ENCODE measurements at regions not wholly inside any gene's neighbourhood (a gene's known extent, or its start where the extent isn't known, plus 50 kb on each side); places are given as distances from the start of the nearest gene placed in this dataset.

DNA sequence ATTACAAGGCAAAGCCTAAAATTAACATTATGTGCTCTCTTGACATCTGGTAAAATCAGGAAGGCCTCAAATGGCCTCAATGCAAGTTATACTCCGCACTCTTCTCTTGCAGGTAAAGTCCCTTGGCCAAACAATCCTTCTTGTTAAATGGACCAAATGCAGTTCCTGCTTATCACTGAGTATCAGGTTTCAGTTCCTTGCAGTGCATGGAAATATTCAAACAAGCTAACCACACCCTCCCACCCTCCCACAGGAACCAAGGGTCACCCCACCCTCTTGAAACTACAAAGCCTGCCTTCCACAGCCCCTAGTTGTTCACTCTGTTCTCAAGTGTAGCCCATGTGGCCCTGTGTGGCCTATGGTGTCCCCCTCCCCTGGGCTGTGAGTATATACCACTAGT lies 171.9 kb upstream of the CADPS start:
- no peak for DNase-seq

DNA sequence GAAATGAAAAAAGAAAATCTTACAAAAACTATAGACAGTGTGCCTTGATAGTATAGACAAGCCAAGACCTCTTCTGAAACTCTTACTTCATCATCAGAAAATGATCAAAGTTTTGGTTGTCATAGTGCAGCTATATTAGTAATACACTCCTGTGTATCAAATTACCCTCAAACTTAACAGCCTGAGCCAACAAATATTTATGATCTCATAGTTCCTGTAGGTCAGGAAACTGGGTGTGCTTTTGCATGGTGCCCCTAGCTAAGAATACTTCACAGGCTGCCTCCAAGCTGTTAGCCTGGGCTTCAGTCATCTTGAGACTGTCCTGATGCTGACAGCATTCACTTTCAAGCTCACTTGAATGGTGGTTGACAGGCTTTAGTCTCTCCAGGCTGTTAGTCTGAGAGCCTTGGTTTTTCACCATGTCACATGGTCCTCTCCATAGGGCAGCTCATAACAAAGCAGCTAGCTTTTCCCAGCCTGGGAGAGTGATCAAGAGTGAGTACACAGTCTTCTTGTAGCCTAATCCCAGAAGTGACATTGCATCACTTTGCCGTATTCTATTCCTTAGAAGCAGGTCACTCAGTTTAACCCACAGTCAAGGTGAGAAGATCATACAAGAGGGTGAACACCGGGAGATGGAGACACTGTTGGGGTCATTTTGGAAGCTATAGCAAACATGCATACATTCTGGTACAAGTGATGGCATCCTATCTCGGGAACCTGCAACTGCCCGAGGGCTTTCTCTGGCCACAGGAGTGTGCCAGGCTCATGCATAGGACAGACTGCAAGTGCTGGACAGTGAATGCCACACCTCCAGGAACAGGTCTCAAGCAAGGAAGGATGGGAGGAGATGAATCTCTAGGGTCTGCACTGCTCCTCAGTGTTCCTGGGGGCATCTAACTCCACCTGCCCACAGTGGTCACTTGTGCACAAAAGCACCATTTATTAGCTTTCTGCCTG lies 173.4 kb upstream of the CADPS start:
- no peak for DNase-seq

- no peak for DNase-seq
These were observed 175.4 kb upstream of the CADPS start for GRCh38 chr3:63050548-63051177.

DNA sequence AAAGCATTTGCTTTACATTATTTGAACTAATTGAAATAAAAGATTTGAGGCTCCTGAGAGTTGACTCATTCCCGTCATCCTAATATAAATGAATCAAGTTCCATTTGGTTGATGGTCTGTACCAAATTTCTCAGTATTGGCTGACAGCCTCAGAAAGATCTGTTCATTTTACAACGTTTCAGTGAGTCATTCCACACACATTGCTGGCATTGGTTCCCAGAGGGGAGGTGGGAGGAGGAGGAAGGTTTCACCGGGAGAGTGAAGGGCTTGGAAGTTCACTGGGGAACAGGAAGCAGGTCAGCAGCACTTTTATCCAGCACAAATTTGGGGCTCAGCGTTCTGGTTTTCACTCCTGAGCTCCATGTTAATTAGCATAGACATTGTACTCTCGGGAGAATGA lies 176.7 kb upstream of the CADPS start:
- DNase-seq: no peak

- no peak for DNase-seq
These were observed 181.7 kb upstream of the CADPS start for GRCh38 chr3:63056932-63057331.

GRCh38 chr3:63060412-63060811 lies 185.2 kb upstream of the CADPS start:
- DNase-seq: no peak

DNA sequence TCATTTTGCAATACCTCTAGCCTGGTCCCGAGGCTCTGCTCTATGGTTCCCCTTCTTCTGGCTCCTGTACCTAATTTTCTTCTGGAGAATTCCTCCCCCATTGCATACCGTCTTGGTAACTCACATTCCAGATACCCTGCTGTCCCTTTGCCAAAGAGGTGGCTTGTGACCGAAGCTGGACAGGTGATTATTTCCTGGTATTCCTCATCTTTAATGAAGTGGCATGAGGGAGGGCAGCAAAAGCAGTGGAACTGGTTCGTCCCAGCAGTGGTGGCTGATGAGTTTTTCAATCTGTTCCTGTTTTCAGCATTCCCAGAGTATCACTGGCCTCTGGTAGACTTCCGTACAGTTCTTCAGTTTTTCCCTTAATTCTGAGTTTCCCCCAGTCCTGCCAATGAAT lies 186.2 kb upstream of the CADPS start:
- DNase-seq: no peak

GRCh38 chr3:63064209-63064755 lies 189.1 kb upstream of the CADPS start:
- no peak for DNase-seq

DNA sequence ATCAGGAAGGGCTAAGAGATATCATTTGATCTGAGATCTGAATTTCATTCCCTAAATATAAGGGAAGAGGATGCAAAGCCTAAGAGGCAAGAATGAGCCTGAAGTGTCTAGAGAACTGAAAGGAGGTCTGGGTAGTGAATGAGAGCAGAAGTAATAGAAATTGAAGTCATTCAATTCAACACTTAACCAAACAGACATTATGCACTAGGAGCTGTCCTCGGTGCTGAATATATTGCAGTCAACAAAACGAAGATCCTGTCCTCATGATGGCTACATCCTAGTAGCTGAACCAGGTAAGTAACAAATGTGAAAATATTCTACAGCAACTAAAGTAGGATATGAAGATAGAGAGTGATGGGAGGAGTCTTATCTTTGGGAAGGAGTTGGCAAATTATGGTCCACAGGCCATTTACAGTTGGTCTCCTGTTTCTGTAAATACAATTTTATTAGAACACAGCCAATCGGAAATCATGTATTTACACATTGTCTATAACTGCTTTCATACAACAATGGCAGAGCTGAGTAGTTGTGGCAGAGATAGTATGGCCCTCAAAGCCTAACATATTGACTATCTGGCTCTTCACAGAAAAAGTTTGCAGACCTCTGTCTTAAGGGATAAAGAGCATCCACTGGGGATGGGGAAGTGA lies 192.9 kb upstream of the CADPS start:
- no peak for DNase-seq

DNA sequence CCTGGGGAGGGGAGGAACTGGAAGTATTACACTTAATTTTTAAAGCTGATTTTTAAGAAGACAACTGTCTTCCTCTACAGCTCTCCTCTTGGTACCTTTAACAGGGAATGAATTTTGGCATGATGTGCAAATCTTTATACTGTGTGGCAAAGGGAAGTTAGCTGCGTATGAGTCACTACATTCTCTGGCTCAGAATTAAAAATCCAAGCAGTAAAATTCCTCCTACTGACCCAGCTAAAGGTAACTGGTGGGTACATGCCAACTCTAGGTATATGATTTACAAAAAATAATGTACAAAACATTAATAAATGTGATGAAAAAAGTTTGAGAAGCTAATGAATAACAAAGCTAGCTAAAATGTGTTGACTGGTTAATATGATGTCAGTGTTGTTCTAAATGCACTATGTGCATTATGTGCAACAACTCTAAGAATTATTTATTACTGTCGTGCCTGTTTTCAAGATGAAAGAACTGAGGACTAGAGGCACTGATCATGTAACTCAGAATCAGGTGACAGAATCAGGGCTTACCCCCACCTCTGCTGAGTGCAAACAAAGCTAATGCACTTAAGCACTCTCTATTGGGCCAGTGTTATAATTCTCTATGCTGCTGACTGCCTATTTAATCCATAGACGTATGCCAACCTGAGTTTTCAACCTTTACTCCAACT lies 194.7 kb upstream of the CADPS start:
- DNase-seq: no peak

- no peak for DNase-seq
These were observed 195.2 kb upstream of the CADPS start for GRCh38 chr3:63070476-63070810.

DNA sequence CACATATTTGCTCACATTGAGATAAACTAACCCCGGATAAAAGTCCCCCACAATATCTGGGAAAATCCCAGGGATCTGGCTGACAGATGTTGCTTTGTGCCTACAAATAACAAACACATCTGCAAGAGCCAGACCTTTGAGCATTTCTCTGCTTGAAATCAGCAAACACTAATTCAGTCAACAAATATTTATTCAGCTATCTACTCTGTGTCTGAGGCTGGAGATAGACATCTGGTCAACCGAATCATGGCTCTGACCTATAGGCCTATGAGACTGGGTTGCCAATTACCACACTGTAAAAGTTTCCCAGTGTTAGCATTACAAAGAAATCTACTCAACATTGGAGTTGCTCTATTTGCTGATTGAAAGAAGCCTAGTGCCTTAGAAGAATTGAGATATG lies 201.1 kb upstream of the CADPS start:
- DNase-seq: no peak

DNA sequence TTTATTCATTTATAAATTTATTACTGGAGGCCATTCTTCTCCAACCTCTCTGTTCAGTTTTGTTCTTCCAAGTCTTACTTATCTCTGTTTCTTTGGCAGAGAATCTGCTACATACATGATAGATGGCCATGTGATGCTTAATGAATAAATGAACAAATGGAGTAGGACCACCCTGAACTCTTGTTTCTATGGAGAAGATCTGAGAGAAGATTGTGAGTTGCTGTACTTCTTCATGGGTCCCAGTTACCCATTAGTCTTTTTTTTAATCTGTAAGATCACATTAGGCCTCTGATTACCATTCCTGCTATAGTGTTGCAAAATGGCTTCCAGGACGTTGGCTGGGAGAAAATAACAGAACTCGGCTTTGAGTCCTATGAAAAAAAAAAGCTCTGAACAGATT lies 191.9 kb upstream of the SYNPR start:
- DNase-seq: no peak

- DNase-seq: no peak
These were observed 188.9 kb upstream of the SYNPR start for GRCh38 chr3:63089007-63089750.

DNA sequence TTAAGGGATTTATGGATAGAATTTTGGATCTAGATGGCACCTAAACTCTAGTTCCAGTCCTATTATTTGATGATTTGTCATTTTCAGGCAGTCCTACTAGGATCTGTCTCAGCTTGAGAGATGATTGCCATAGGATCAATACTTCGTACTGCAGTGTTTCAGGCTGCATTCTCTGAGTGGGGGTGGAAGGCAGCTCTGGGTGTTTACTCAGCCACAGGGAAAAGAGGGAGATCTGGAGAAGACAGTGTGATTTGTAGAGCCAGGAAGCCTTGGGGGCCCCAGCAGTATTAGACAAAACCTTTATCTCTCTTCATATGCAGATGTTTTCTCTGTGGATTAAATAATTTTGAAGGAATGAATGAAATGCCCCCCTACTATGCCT lies 188.4 kb upstream of the SYNPR start:
- no peak for DNase-seq

- no peak for DNase-seq
These were observed 187.5 kb upstream of the SYNPR start for GRCh38 chr3:63090656-63091055.

- DNase-seq: no peak
These were observed 185.6 kb upstream of the SYNPR start for GRCh38 chr3:63092515-63092914.

DNA sequence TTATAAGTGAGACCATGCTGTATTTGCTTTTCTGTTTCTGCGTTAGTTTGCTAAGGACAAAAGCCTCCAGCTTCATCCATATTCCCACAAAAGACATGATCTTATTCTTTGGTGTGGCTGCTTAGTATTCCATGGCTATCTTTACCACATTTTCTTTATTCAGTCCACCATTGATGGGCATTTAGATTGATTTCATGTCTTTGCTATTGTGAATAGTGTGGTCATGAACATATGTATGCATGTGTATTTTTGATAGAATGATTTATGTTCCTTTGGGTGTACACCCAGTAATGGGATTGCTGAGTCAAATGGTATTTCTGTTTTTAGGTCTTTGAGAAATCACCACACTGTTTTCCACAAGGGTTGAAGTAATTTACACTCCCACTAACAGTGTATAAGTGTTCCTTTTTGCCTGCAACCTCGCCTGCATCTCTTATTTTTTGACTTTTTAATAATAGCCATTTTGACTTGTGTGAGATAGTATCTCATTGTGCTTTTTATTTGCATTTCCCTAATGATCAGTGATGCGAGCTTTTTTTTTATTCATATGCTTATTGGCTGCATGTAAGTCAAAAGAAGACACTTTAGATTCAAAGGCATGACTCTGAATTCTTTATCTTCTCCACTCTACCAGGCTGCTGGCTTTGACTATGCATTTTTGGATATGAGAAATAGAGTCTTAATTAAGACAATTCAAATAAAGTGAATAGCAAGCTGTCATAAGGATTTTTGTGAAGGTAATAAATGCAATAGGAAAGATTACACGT lies 183.3 kb upstream of the SYNPR start:
- DNase-seq: no peak

GRCh38 chr3:63096248-63097058 lies 181.7 kb upstream of the SYNPR start:
- DNase-seq: no peak

- DNase-seq: no peak
These were observed 180.7 kb upstream of the SYNPR start for GRCh38 chr3:63097396-63097795.

GRCh38 chr3:63116922-63117321 lies 161.2 kb upstream of the SYNPR start:
- DNase-seq: no peak

Measured in NCI-H2227 treated with DMSO at 0.1 percent for 48 hours (cell line).